T-cell (primary cell): ENCODE measurements at regions not wholly inside any gene's neighbourhood (a gene's known extent, or its start where the extent isn't known, plus 50 kb on each side); places are given as distances from the start of the nearest gene placed in this dataset.

ENCODE experiments used
- ATAC-seq, 4 experiments: fragments of 200-7000 bp in 3 of 4; fragments of 150-1000 bp in 1 of 4; cut with Tn5 transposase; replicated peaks in 1 of 4; 1 replicate in 3 of 4; 2 replicates in 1 of 4; pipeline ENCODE4 v1.10.0; 2021; ENCODE audit warnings: moderate library complexity in 3 of 4, mild to moderate bottlenecking in 2 of 4, moderate number of reproducible peaks in 1 of 4
- CTCF ChIA-PET, 2 donors: fragments of 300-600 bp; sonication (Branson Sonifier 250); formaldehyde crosslinking; loops; one replicate each; lab custom pipeline; 2022; ENCODE audit warnings: antibody characterized with exemption in 2 of 2; lab: Charles Lee
- POLR2A ChIA-PET, 2 donors: fragments of 300-600 bp; sonication (Branson Sonifier 250); formaldehyde crosslinking; loops; one replicate each; lab custom pipeline; 2022; ENCODE audit warnings: antibody characterized with exemption in 2 of 2; lab: Charles Lee
- DNase-seq, 35 experiments: peaks; one replicate each; pipeline versions ENCODE4 v3.0.0 to v3.0.0-alpha.2; 2013 to 2023
- H3K27ac ChIP-seq: one replicate; pipeline ENCODE4 v1.5.1; 2013; ENCODE audit warnings: low read length
- H3K27me3 ChIP-seq, 2 experiments: replicated peaks in 1 of 2; 1 replicate in 1 of 2; 2 replicates in 1 of 2; pipeline versions ENCODE4 v1.6.1 to v1.7.0; 2013; ENCODE audit warnings: low read length in 1 of 2, mixed read lengths in 1 of 2; ENCODE audit not compliant: control insufficient read depth in 2 of 2, insufficient read depth in 2 of 2; ENCODE audit errors: extremely low read depth in 1 of 2
- H3K36me3 ChIP-seq, 2 donors: 1 replicate in 1 of 2; 2 replicates in 1 of 2; pipeline versions ENCODE4 v1.6.1 to v1.7.0; 2013; ENCODE audit warnings: low read length in 1 of 2; ENCODE audit not compliant: control insufficient read depth in 2 of 2, insufficient read depth in 1 of 2; ENCODE audit errors: extremely low read depth in 1 of 2
- H3K4me1 ChIP-seq, 2 experiments: 1 replicate in 1 of 2; 2 replicates in 1 of 2; pipeline versions ENCODE4 v1.6.1 to v1.7.0; 2013; ENCODE audit warnings: low read length in 2 of 2, mixed read lengths in 1 of 2; ENCODE audit not compliant: insufficient read depth in 2 of 2, control insufficient read depth in 1 of 2; ENCODE audit errors: extremely low read depth in 1 of 2
- H3K4me3 ChIP-seq, 2 donors: 1 replicate in 1 of 2; 2 replicates in 1 of 2; pipeline versions ENCODE4 v1.5.1 to v1.7.0; 2013; ENCODE audit warnings: mild to moderate bottlenecking in 2 of 2, low read length in 1 of 2, moderate library complexity in 1 of 2; ENCODE audit not compliant: control insufficient read depth in 1 of 2; ENCODE audit errors: extremely low read depth in 1 of 2
- H3K9me3 ChIP-seq: 2 replicates; pipeline ENCODE4 v1.7.0; 2013
- H3K27ac Mint-ChIP-seq, 2 donors: one replicate each; pipeline ENCODE4 v1.8.0; 2020 to 2021; ENCODE audit warnings: mild to moderate bottlenecking in 2 of 2, mixed read lengths in 2 of 2
- H3K27me3 Mint-ChIP-seq, 2 donors: one replicate each; pipeline ENCODE4 v1.8.0; 2021 to 2022; ENCODE audit warnings: mixed read lengths in 2 of 2
- H3K36me3 Mint-ChIP-seq: one replicate; pipeline ENCODE4 v1.8.0; 2021; ENCODE audit warnings: mixed read lengths
- H3K4me1 Mint-ChIP-seq, 3 donors: one replicate each; pipeline ENCODE4 v1.8.0; 2020 to 2022; ENCODE audit warnings: mixed read lengths in 3 of 3, mild to moderate bottlenecking in 1 of 3
- H3K4me3 Mint-ChIP-seq, 3 donors: one replicate each; pipeline ENCODE4 v1.8.0; 2020 to 2022; ENCODE audit warnings: mild to moderate bottlenecking in 3 of 3, mixed read lengths in 3 of 3, moderate library complexity in 3 of 3
- H3K9me3 Mint-ChIP-seq, 3 donors: one replicate each; pipeline ENCODE4 v1.8.0; 2020 to 2022; ENCODE audit warnings: mixed read lengths in 3 of 3
- whole genome bisulfite sequencing: methylation state at CpG from one replicate; pipeline ENCODE4 v1.1.5; 2013; ENCODE audit warnings: missing lambda C conversion rate; ENCODE audit not compliant: insufficient coverage; 5-methylcytosine and 5-hydroxymethylcytosine counted together

GRCh38 chr2:57615855-57616556, 430.6 kb upstream of the VRK2 start:
- peaks cover 0 to 8% (median 6%) of the 10 kb centered on the region in 3 donors for H3K9me3 Mint-ChIP-seq
- no peak overlapping the region for H3K27ac ChIP-seq
- CTCF ChIA-PET: interaction anchor here in 1 of 2 donors (0.7 kb wide), 1 partner anchor 1043 kb away, joined by 3 read pairs; no protein-coding TSS in a partner anchor
- no peaks in the 10 kb centered on the region for H3K4me1 Mint-ChIP-seq
- no peaks in the 10 kb centered on the region for H3K27me3 ChIP-seq
- H3K36me3 ChIP-seq: no peaks in the 10 kb centered on the region
- ATAC-seq (no peak), DNase-seq (no peak)
- no CpG with 5 or more reads among the region's 1 CpG for WGBS
- no peak overlapping the region for H3K4me3 ChIP-seq
- H3K4me1 ChIP-seq: no peaks in the 10 kb centered on the region
- no peaks in the 10 kb centered on the region for H3K27me3 Mint-ChIP-seq
- no peaks in the 10 kb centered on the region for H3K36me3 Mint-ChIP-seq
- POLR2A ChIA-PET: no interaction called here
- H3K27ac Mint-ChIP-seq: no peak overlapping the region
- H3K9me3 ChIP-seq: no peaks in the 10 kb centered on the region
- no peak overlapping the region for H3K4me3 Mint-ChIP-seq

- ATAC-seq (no peak), DNase-seq (no peak)
- WGBS: 50% methylated on average over 1 of the region's 3 CpGs
- ChIA-PET POLR2A (no interaction called here), CTCF (no interaction called here)
- Mint-ChIP-seq H3K27me3 (no peaks in the 10 kb centered on the region), H3K9me3 (peaks cover 0 to 8% (median 6%) of the 10 kb centered on the region in 3 donors), H3K36me3 (no peaks in the 10 kb centered on the region), H3K4me3 (no peak overlapping the region), H3K4me1 (no peaks in the 10 kb centered on the region), H3K27ac (no peak overlapping the region)
- no peaks in the 10 kb centered on the region for H3K36me3 ChIP-seq
- no peaks in the 10 kb centered on the region for H3K9me3 ChIP-seq
- no peak overlapping the region for H3K27ac ChIP-seq
- H3K4me1 ChIP-seq: no peaks in the 10 kb centered on the region
- H3K4me3 ChIP-seq: no peak overlapping the region
- H3K27me3 ChIP-seq: no peaks in the 10 kb centered on the region
These were observed 429.3 kb upstream of the VRK2 start for GRCh38 chr2:57617318-57617717.

- CTCF ChIA-PET: no interaction called here
- no peak for ATAC-seq
- H3K27me3 ChIP-seq: no peaks in the 10 kb centered on the region
- no peak overlapping the region for H3K4me3 Mint-ChIP-seq
- H3K27me3 Mint-ChIP-seq: no peaks in the 10 kb centered on the region
- no peak overlapping the region for H3K4me3 ChIP-seq
- H3K9me3 Mint-ChIP-seq: peaks cover 2 to 11% (median 8%) of the 10 kb centered on the region in 3 donors
- no CpG with 5 or more reads among the region's 2 CpGs for WGBS
- no peaks in the 10 kb centered on the region for H3K36me3 Mint-ChIP-seq
- DNase-seq: no peak
- POLR2A ChIA-PET: no interaction called here
- no peak overlapping the region for H3K27ac ChIP-seq
- no peaks in the 10 kb centered on the region for H3K4me1 ChIP-seq
- no peaks in the 10 kb centered on the region for H3K9me3 ChIP-seq
- no peak overlapping the region for H3K27ac Mint-ChIP-seq
- H3K4me1 Mint-ChIP-seq: no peaks in the 10 kb centered on the region
- H3K36me3 ChIP-seq: no peaks in the 10 kb centered on the region
These were observed 425.4 kb upstream of the VRK2 start for GRCh38 chr2:57621122-57621663.

- H3K4me1 Mint-ChIP-seq: no peaks in the 10 kb centered on the region
- no peaks in the 10 kb centered on the region for H3K36me3 Mint-ChIP-seq
- Histone ChIP-seq H3K36me3 (no peaks in the 10 kb centered on the region), H3K27me3 (no peaks in the 10 kb centered on the region), H3K4me1 (no peaks in the 10 kb centered on the region), H3K9me3 (no peaks in the 10 kb centered on the region), H3K27ac (no peak overlapping the region), H3K4me3 (no peak overlapping the region)
- ATAC-seq (no peak), DNase-seq (no peak)
- POLR2A ChIA-PET: no interaction called here
- CTCF ChIA-PET: no interaction called here
- no peak overlapping the region for H3K4me3 Mint-ChIP-seq
- peaks cover 2 to 8% (median 8%) of the 10 kb centered on the region in 3 donors for H3K9me3 Mint-ChIP-seq
- H3K27me3 Mint-ChIP-seq: no peaks in the 10 kb centered on the region
- WGBS: no CpG with 5 or more reads among the region's 1 CpG
- no peak overlapping the region for H3K27ac Mint-ChIP-seq
These were observed 424.6 kb upstream of the VRK2 start for GRCh38 chr2:57622009-57622408.

GRCh38 chr2:57656198-57656597, 390.4 kb upstream of the VRK2 start:
- 67% methylated on average over 1 of the region's 3 CpGs for WGBS
- Histone ChIP-seq H3K4me1 (no peaks in the 10 kb centered on the region), H3K36me3 (no peaks in the 10 kb centered on the region), H3K27me3 (no peaks in the 10 kb centered on the region), H3K27ac (no peak overlapping the region), H3K9me3 (no peaks in the 10 kb centered on the region), H3K4me3 (no peak overlapping the region)
- ATAC-seq (no peak), DNase-seq (no peak)
- no peaks in the 10 kb centered on the region for H3K27me3 Mint-ChIP-seq
- H3K9me3 Mint-ChIP-seq: peaks cover 11 to 23% (median 13%) of the 10 kb centered on the region in 3 donors
- no peak overlapping the region for H3K4me3 Mint-ChIP-seq
- ChIA-PET CTCF (no interaction called here), POLR2A (no interaction called here)
- H3K27ac Mint-ChIP-seq: no peak overlapping the region
- no peaks in the 10 kb centered on the region for H3K36me3 Mint-ChIP-seq
- H3K4me1 Mint-ChIP-seq: no peaks in the 10 kb centered on the region

GRCh38 chr2:57669570-57669969, 377.0 kb upstream of the VRK2 start:
- ChIA-PET CTCF (interaction anchor here in 1 of 2 donors (0.7 kb wide), 1 partner anchor 33 kb away, joined by 3 read pairs; no protein-coding TSS in a partner anchor), POLR2A (no interaction called here)
- H3K9me3 ChIP-seq: no peaks in the 10 kb centered on the region
- Mint-ChIP-seq H3K27me3 (no peaks in the 10 kb centered on the region), H3K4me1 (no peaks in the 10 kb centered on the region), H3K4me3 (no peak overlapping the region), H3K36me3 (no peaks in the 10 kb centered on the region), H3K9me3 (peaks cover 0 to 3% (median 0%) of the 10 kb centered on the region in 3 donors), H3K27ac (no peak overlapping the region)
- no peaks in the 10 kb centered on the region for H3K27me3 ChIP-seq
- DNase-seq (no peak), ATAC-seq (no peak)
- no CpG with 5 or more reads among the region's 1 CpG for whole genome bisulfite sequencing
- H3K4me3 ChIP-seq: no peak overlapping the region
- H3K36me3 ChIP-seq: no peaks in the 10 kb centered on the region
- peaks cover 0 to 2% of the 10 kb centered on the region in 2 experiments for H3K4me1 ChIP-seq
- H3K27ac ChIP-seq: no peak overlapping the region
